GM23338 (cell line): ENCODE measurements at regions not wholly inside any gene's neighbourhood (a gene's known extent, or its start where the extent isn't known, plus 50 kb on each side); places are given as distances from the start of the nearest gene placed in this dataset.
A peak's percentile ranks its signal among the peaks of the same experiment; 100 is the strongest.

Experiments used
- ATAC-seq: fragments of 200-7000 bp; cut with Tn5 transposase; 3 replicates; pipeline ENCODE4 v1.9.1; 2020
- DNase-seq: peaks from one replicate; pipeline ENCODE4 v3.0.0-alpha.2; 2015; ENCODE audit warnings: low spot score
- H2AFZ ChIP-seq: fragments of 200-600 bp; sonication (generic); 2 replicates; pipeline ENCODE4 v1.8.0; 2016; ENCODE audit warnings: antibody characterized with exemption, mild to moderate bottlenecking, moderate library complexity
- H3F3A ChIP-seq: fragments of 200-600 bp; sonication (generic); replicated peaks from 2 replicates; pipeline ENCODE4 v1.8.0; 2017; ENCODE audit warnings: antibody characterized with exemption, mixed run types, low read depth
- H3K27ac ChIP-seq: fragments of 200-600 bp; sonication (generic); 2 replicates; pipeline ENCODE4 v1.6.1; 2016; ENCODE audit warnings: low read depth
- H3K27me3 ChIP-seq: fragments of 200-600 bp; sonication (generic); 2 replicates; pipeline ENCODE4 v1.8.0; 2016; ENCODE audit warnings: mild to moderate bottlenecking, mixed run types, moderate library complexity; ENCODE audit not compliant: insufficient read depth
- H3K36me3 ChIP-seq: fragments of 200-600 bp; sonication (generic); 2 replicates; pipeline ENCODE4 v1.8.0; 2016; ENCODE audit warnings: mild to moderate bottlenecking; ENCODE audit not compliant: insufficient read depth
- H3K4me1 ChIP-seq: fragments of 200-600 bp; sonication (generic); 2 replicates; pipeline ENCODE4 v1.8.0; 2016; ENCODE audit warnings: mild to moderate bottlenecking, moderate library complexity; ENCODE audit not compliant: insufficient read depth
- H3K4me2 ChIP-seq: fragments of 200-600 bp; sonication (generic); 2 replicates; pipeline ENCODE4 v1.7.1; 2017; ENCODE audit warnings: mixed run types
- H3K4me3 ChIP-seq: fragments of 200-600 bp; sonication (generic); 2 replicates; pipeline ENCODE4 v1.6.1; 2016; ENCODE audit warnings: mixed run types
- H3K79me2 ChIP-seq: fragments of 200-600 bp; sonication (generic); replicated peaks from 2 replicates; pipeline ENCODE4 v1.8.0; 2017; ENCODE audit warnings: mild to moderate bottlenecking; ENCODE audit not compliant: insufficient read depth
- H3K9me2 ChIP-seq: fragments of 200-600 bp; sonication (generic); 2 replicates; pipeline ENCODE4 v1.8.0; 2017; ENCODE audit not compliant: insufficient read depth
- H4K20me1 ChIP-seq: fragments of 200-600 bp; sonication (generic); replicated peaks from 2 replicates; pipeline ENCODE4 v1.8.0; 2017; ENCODE audit warnings: mild to moderate bottlenecking; ENCODE audit not compliant: insufficient read depth
- H3K27ac Mint-ChIP-seq: 2 replicates; pipeline ENCODE4 v1.8.0; 2020; ENCODE audit warnings: inconsistent platforms, mild to moderate bottlenecking, moderate library complexity, mixed read lengths
- H3K27me3 Mint-ChIP-seq: 3 replicates; pipeline ENCODE4 v1.8.0; 2022; ENCODE audit warnings: low read depth, mild to moderate bottlenecking, moderate library complexity, mixed read lengths, inconsistent platforms; ENCODE audit not compliant: insufficient read depth, poor library complexity
- H3K36me3 Mint-ChIP-seq: 3 replicates; pipeline ENCODE4 v1.8.0; 2021; ENCODE audit warnings: low read depth, mild to moderate bottlenecking, inconsistent platforms, moderate library complexity, mixed read lengths
- H3K4me1 Mint-ChIP-seq: 3 replicates; pipeline ENCODE4 v1.8.0; 2020; ENCODE audit warnings: mild to moderate bottlenecking, inconsistent platforms, mixed read lengths
- H3K4me3 Mint-ChIP-seq: 3 replicates; pipeline ENCODE4 v1.8.0; 2021; ENCODE audit warnings: moderate library complexity, mild to moderate bottlenecking, inconsistent platforms, mixed read lengths
- H3K9me3 Mint-ChIP-seq: 3 replicates; pipeline ENCODE4 v1.8.0; 2020; ENCODE audit warnings: moderate library complexity, mild to moderate bottlenecking, inconsistent platforms, mixed read lengths
- CREB1 ChIP-seq: fragments of 250-450 bp; sonication (Bioruptor Pico); IDR thresholded peaks from 2 replicates; pipeline ENCODE4 v1.5.0; 2020; ENCODE audit warnings: low read depth, mild to moderate bottlenecking, moderate library complexity
- ETS1 ChIP-seq: IDR thresholded peaks from 2 replicates; pipeline ENCODE4 v1.6.1; 2016; ENCODE audit warnings: antibody characterized with exemption
- EZH2 ChIP-seq: fragments of 200-600 bp; sonication (generic); IDR thresholded peaks from one replicate; pipeline ENCODE4 v1.8.0; 2017; ENCODE audit warnings: antibody characterized with exemption, mild to moderate bottlenecking, low read depth; ENCODE audit not compliant: unreplicated experiment
- JUNB ChIP-seq: IDR thresholded peaks from one replicate; pipeline ENCODE4 v1.6.1; 2016; ENCODE audit warnings: antibody characterized with exemption; ENCODE audit not compliant: unreplicated experiment
- NANOG ChIP-seq: IDR thresholded peaks from 2 replicates; pipeline ENCODE4 v1.6.1; 2016; ENCODE audit warnings: antibody characterized with exemption, borderline replicate concordance
- REST ChIP-seq: IDR thresholded peaks from one replicate; pipeline ENCODE4 v1.6.1; 2018; ENCODE audit warnings: antibody characterized with exemption; ENCODE audit not compliant: unreplicated experiment
- STAT1 ChIP-seq: IDR thresholded peaks from one replicate; pipeline ENCODE4 v1.6.1; 2016; ENCODE audit warnings: antibody characterized with exemption; ENCODE audit not compliant: unreplicated experiment
- ZNF114 ChIP-seq: fragments of 250-450 bp; sonication (Bioruptor Pico); IDR thresholded peaks from 2 replicates; pipeline ENCODE4 v1.5.0; 2020; ENCODE audit warnings: mild to moderate bottlenecking, moderate library complexity
- ZNF331 ChIP-seq: fragments of 250-450 bp; sonication (Bioruptor Pico); IDR thresholded peaks from 2 replicates; pipeline ENCODE4 v1.5.0; 2020; ENCODE audit warnings: low read depth, mild to moderate bottlenecking, moderate library complexity
- ZNF462 ChIP-seq: fragments of 250-450 bp; sonication (Bioruptor Pico); IDR thresholded peaks from 2 replicates; pipeline ENCODE4 v1.5.0; 2020; ENCODE audit warnings: mild to moderate bottlenecking, moderate library complexity

GRCh38 chr5:25562656-25563055 is 917.9 kb upstream of the CDH10 start:
- H3K9me3 Mint-ChIP-seq = peaks cover 37% of the 10 kb centered on the region
- no peaks in the 10 kb centered on the region for H3K36me3 ChIP-seq
- no peak overlapping the region for H3K4me2 ChIP-seq
- no peaks in the 10 kb centered on the region for H3K27me3 ChIP-seq
- H3K27ac Mint-ChIP-seq = no peak overlapping the region
- H3K4me1 ChIP-seq = peaks cover 19% of the 10 kb centered on the region
- H3K27me3 Mint-ChIP-seq = no peaks in the 10 kb centered on the region
- H3K4me3 ChIP-seq = no peak overlapping the region
- no peaks in the 10 kb centered on the region for H4K20me1 ChIP-seq
- no peak for DNase-seq
- no peaks in the 10 kb centered on the region for H3K79me2 ChIP-seq
- TF ChIP-seq EZH2 = no peak
- TF ChIP-seq REST = no peak
- peaks cover 32% of the 10 kb centered on the region for H3K36me3 Mint-ChIP-seq
- H3K4me3 Mint-ChIP-seq = no peak overlapping the region
- H3K27ac ChIP-seq = no peak overlapping the region
- no peaks in the 10 kb centered on the region; the same call in 1 of the 2 replicates for H3K9me2 ChIP-seq
- no peaks in the 10 kb centered on the region for H3F3A ChIP-seq
- peaks cover 13% of the 10 kb centered on the region for H3K4me1 Mint-ChIP-seq
- H2AFZ ChIP-seq = no peak overlapping the region
- ATAC-seq = no peak

GRCh38 chr5:25554077-25554476 is 909.3 kb upstream of the CDH10 start:
- Mint-ChIP-seq H3K27ac (no peak overlapping the region), H3K36me3 (no peaks in the 10 kb centered on the region), H3K27me3 (no peaks in the 10 kb centered on the region), H3K4me3 (no peak overlapping the region), H3K4me1 (peaks cover 7% of the 10 kb centered on the region; the same call in 2 of the 3 replicates), H3K9me3 (no peaks in the 10 kb centered on the region)
- H3K27me3 ChIP-seq = no peaks in the 10 kb centered on the region
- 0 out of 2 replicates have a peak, but pooled peaks cover 10% of the 10 kb centered on the region for H3K4me1 ChIP-seq
- DNase-seq (peak; percentile 39), ATAC-seq (peak; percentile 85)
- H3K4me2 ChIP-seq = no peak overlapping the region
- H3F3A ChIP-seq = no peaks in the 10 kb centered on the region
- H3K27ac ChIP-seq = no peak overlapping the region
- no peaks in the 10 kb centered on the region for H4K20me1 ChIP-seq
- no peaks in the 10 kb centered on the region for H3K9me2 ChIP-seq
- H3K79me2 ChIP-seq = no peaks in the 10 kb centered on the region
- no peak overlapping the region for H2AFZ ChIP-seq
- no peak overlapping the region for H3K4me3 ChIP-seq
- H3K36me3 ChIP-seq = no peaks in the 10 kb centered on the region
- TF ChIP-seq JUNB = no peak
- no peak for TF ChIP-seq CREB1
- no peak for TF ChIP-seq STAT1
- no peak for TF ChIP-seq NANOG
- TF ChIP-seq ZNF462 (CRISPR knock-in tag) = no peak
- no peak for TF ChIP-seq ZNF114 (CRISPR knock-in tag)
- no peak for TF ChIP-seq ETS1
- no peak for TF ChIP-seq ZNF331 (CRISPR knock-in tag)
- TF ChIP-seq EZH2 = no peak
